Ishikawa (cell line): ENCODE measurements at regions not wholly inside any gene's neighbourhood (a gene's known extent, or its start where the extent isn't known, plus 50 kb on each side); places are given as distances from the start of the nearest gene placed in this dataset.

Experiments used
- CEBPB ChIP-seq: IDR thresholded peaks from 2 replicates; pipeline ENCODE4 v1.6.1; 2012
- CREB1 ChIP-seq: IDR thresholded peaks from 2 replicates; pipeline ENCODE4 v1.6.1; 2012; ENCODE audit warnings: low read depth
- EGR1 ChIP-seq: IDR thresholded peaks from 2 replicates; pipeline ENCODE4 v1.6.1; 2012
- EP300 ChIP-seq: IDR thresholded peaks from 2 replicates; pipeline ENCODE4 v1.6.1; 2012; ENCODE audit warnings: borderline replicate concordance
- FOXM1 ChIP-seq: IDR thresholded peaks from 2 replicates; pipeline ENCODE4 v1.6.1; 2012; ENCODE audit warnings: low read depth, borderline replicate concordance
- MAX ChIP-seq: IDR thresholded peaks from 2 replicates; pipeline ENCODE4 v1.6.1; 2012
- NFIC ChIP-seq: IDR thresholded peaks from 2 replicates; pipeline ENCODE4 v1.6.1; 2012
- RAD21 ChIP-seq: IDR thresholded peaks from 2 replicates; pipeline ENCODE4 v1.6.1; 2012; ENCODE audit warnings: low read depth
- REST ChIP-seq: IDR thresholded peaks from 2 replicates; pipeline ENCODE4 v1.6.1; 2012; ENCODE audit warnings: low read depth, mild to moderate bottlenecking
- TAF1 ChIP-seq: IDR thresholded peaks from 2 replicates; pipeline ENCODE4 v1.6.1; 2012; ENCODE audit warnings: low read depth, mild to moderate bottlenecking
- TCF12 ChIP-seq: IDR thresholded peaks from 2 replicates; pipeline ENCODE4 v1.6.1; 2012; ENCODE audit warnings: low read depth
- TEAD4 ChIP-seq: IDR thresholded peaks from 2 replicates; pipeline ENCODE4 v1.6.1; 2012
- USF1 ChIP-seq: IDR thresholded peaks from 2 replicates; pipeline ENCODE4 v1.6.1; 2012
- YY1 ChIP-seq: IDR thresholded peaks from 2 replicates; pipeline ENCODE4 v1.6.1; 2012; ENCODE audit warnings: low read depth
- ZBTB7A ChIP-seq: IDR thresholded peaks from 2 replicates; pipeline ENCODE4 v1.6.1; 2012; ENCODE audit warnings: low read depth

- no peak for TF ChIP-seq MAX
- TF ChIP-seq TCF12 = no peak
- TF ChIP-seq REST = no peak
- TF ChIP-seq TEAD4 = no peak
- TF ChIP-seq CREB1 = no peak
- no peak for TF ChIP-seq EGR1
- no peak for TF ChIP-seq TAF1
- no peak for TF ChIP-seq USF1
- TF ChIP-seq YY1 = no peak
- TF ChIP-seq EP300 = no peak
- TF ChIP-seq FOXM1 = no peak
Measured at GRCh38 chr3:166481340-166481739, 644.1 kb upstream of the BCHE start.

- TF ChIP-seq TCF12 = no peak
- no peak for TF ChIP-seq MAX
- no peak for TF ChIP-seq ZBTB7A
- no peak for TF ChIP-seq EP300
- TF ChIP-seq CREB1 = no peak
Measured at GRCh38 chr3:166478356-166478755, 641.1 kb upstream of the BCHE start.

GRCh38 chr3:166473501-166473900 is 636.3 kb upstream of the BCHE start:
- TF ChIP-seq FOXM1 (no peak), TAF1 (no peak), NFIC (no peak), YY1 (no peak), CEBPB (no peak), TCF12 (no peak)

- TF ChIP-seq NFIC (no peak), TEAD4 (no peak), USF1 (no peak), TAF1 (no peak), CEBPB (no peak), REST (no peak), TCF12 (no peak), ZBTB7A (no peak), YY1 (no peak), EP300 (no peak), MAX (no peak), CREB1 (no peak), EGR1 (no peak)
Measured at GRCh38 chr3:166472015-166472414, 634.8 kb upstream of the BCHE start.

GRCh38 chr3:166471074-166471767 is 634.0 kb upstream of the BCHE start:
- TF ChIP-seq REST = no peak
- no peak for TF ChIP-seq CEBPB
- no peak for TF ChIP-seq USF1
- TF ChIP-seq YY1 = no peak
- no peak; the same call in 1 of the 2 replicates for TF ChIP-seq TEAD4
- no peak for TF ChIP-seq MAX
- no peak for TF ChIP-seq NFIC
- no peak for TF ChIP-seq RAD21
- no peak for TF ChIP-seq FOXM1
- TF ChIP-seq EGR1 = no peak
- no peak for TF ChIP-seq TCF12
- TF ChIP-seq ZBTB7A = no peak
- TF ChIP-seq CREB1 = no peak
- no peak for TF ChIP-seq TAF1
- no peak for TF ChIP-seq EP300
